SK-N-SH (cell line): ENCODE measurements at regions not wholly inside any gene's neighbourhood (a gene's known extent, or its start where the extent isn't known, plus 50 kb on each side); places are given as distances from the start of the nearest gene placed in this dataset.

Experiments
- CTCF ChIA-PET: fragments of 300-600, 350-600 bp; formaldehyde crosslinking; extraction: SDS; loops from one replicate; lab custom pipeline; 2021; lab: Yijun Ruan, JAX
- POLR2A ChIA-PET: fragments of 350-600 bp; sonication (Branson Sonifier 250); formaldehyde crosslinking; extraction: SDS; loops from one replicate; lab custom pipeline; 2020; ENCODE audit warnings: antibody characterized with exemption, inconsistent platforms; lab: Yijun Ruan, JAX
- DNase-seq: peaks from one replicate; pipeline ENCODE4 v3.0.0; 2012
- H2AFZ ChIP-seq: fragments of 200-600 bp; sonication (generic); 2 replicates; pipeline ENCODE4 v1.8.1; 2016; ENCODE audit warnings: antibody characterized with exemption, mild to moderate bottlenecking, low read depth
- H3F3A ChIP-seq: fragments of 200-600 bp; sonication (generic); replicated peaks from 2 replicates; pipeline ENCODE3; 2016; ENCODE audit warnings: antibody characterized with exemption, mild to moderate bottlenecking; ENCODE audit not compliant: insufficient read depth
- H3K27ac ChIP-seq, 2 experiments: fragments of 200-500 bp in 1 of 2; fragments of 200-600 bp in 1 of 2; sonication (Bioruptor generic) in 1 of 2; sonication (generic), shearing (Covaris generic) in 1 of 2; 2 replicates each; pipeline versions ENCODE4 v1.5.1 to v1.6.1; 2014 to 2016; ENCODE audit warnings: low read depth in 2 of 2, inconsistent platforms in 1 of 2, low read length in 1 of 2, mild to moderate bottlenecking in 1 of 2, mixed read lengths in 1 of 2
- H3K27me3 ChIP-seq: fragments of 200-600 bp; sonication (generic), shearing (Covaris generic); 2 replicates; pipeline ENCODE4 v1.6.1; 2016; ENCODE audit warnings: mixed run types; ENCODE audit not compliant: insufficient read depth
- H3K36me3 ChIP-seq, 2 experiments: fragments of 200-500 bp in 1 of 2; fragments of 200-600 bp in 1 of 2; sonication (Bioruptor generic) in 1 of 2; sonication (generic) in 1 of 2; replicated peaks in 1 of 2; 2 replicates each; pipeline versions ENCODE3 to v1.5.1; 2014 to 2016; ENCODE audit warnings: low read length in 1 of 2, mild to moderate bottlenecking in 1 of 2; ENCODE audit not compliant: insufficient read depth in 2 of 2, control insufficient read depth in 1 of 2
- H3K4me1 ChIP-seq, 2 experiments: fragments of 200-500 bp in 1 of 2; fragments of 200-600 bp in 1 of 2; sonication (Bioruptor generic) in 1 of 2; sonication (generic), shearing (Covaris generic) in 1 of 2; 2 replicates each; pipeline versions ENCODE4 v1.5.1 to v1.6.1; 2014 to 2016; ENCODE audit warnings: low read depth in 1 of 2, low read length in 1 of 2, mixed run types in 1 of 2; ENCODE audit not compliant: insufficient read depth in 2 of 2, control insufficient read depth in 1 of 2
- H3K4me2 ChIP-seq: fragments of 200-600 bp; sonication (generic), shearing (Covaris generic); 2 replicates; pipeline ENCODE4 v1.6.1; 2017; ENCODE audit warnings: mixed run types
- H3K4me3 ChIP-seq, 2 experiments: fragments of 200-500 bp in 1 of 2; fragments of 200-600 bp in 1 of 2; sonication (Bioruptor generic) in 1 of 2; sonication (generic), shearing (Covaris generic) in 1 of 2; 2 replicates each; pipeline versions ENCODE4 v1.5.1 to v1.8.1; 2014 to 2016; ENCODE audit warnings: low read depth in 2 of 2, inconsistent platforms in 1 of 2, low read length in 1 of 2, mild to moderate bottlenecking in 1 of 2, mixed read lengths in 1 of 2, moderate library complexity in 1 of 2
- H3K79me2 ChIP-seq: fragments of 200-600 bp; sonication (generic); 2 replicates; pipeline ENCODE4 v1.8.1; 2017; ENCODE audit warnings: mild to moderate bottlenecking; ENCODE audit not compliant: insufficient read depth
- H3K9ac ChIP-seq: fragments of 200-600 bp; sonication (generic); 2 replicates; pipeline ENCODE4 v1.6.1; 2017; ENCODE audit warnings: mixed run types
- H3K9me2 ChIP-seq: fragments of 200-600 bp; sonication (generic); 2 replicates; pipeline ENCODE4 v1.6.1; 2017; ENCODE audit warnings: mixed run types
- H3K9me3 ChIP-seq: fragments of 200-600 bp; sonication (generic); 2 replicates; pipeline ENCODE4 v1.6.1; 2017; ENCODE audit warnings: mixed run types, mild to moderate bottlenecking, moderate library complexity
- H4K20me1 ChIP-seq: fragments of 200-600 bp; sonication (generic); 2 replicates; pipeline ENCODE4 v1.6.1; 2017; ENCODE audit warnings: mild to moderate bottlenecking, mixed run types; ENCODE audit not compliant: insufficient read depth
- FOXM1 ChIP-seq: IDR thresholded peaks from 2 replicates; pipeline ENCODE4 v1.4.0; 2012; ENCODE audit warnings: low read depth, mild to moderate bottlenecking
- GATA2 ChIP-seq: sonication (generic); formaldehyde crosslinking; IDR thresholded peaks from 2 replicates; pipeline ENCODE4 v1.5.0; 2020; ENCODE audit warnings: mild to moderate bottlenecking, missing genetic modification reagents
- MEF2A ChIP-seq: IDR thresholded peaks from 2 replicates; pipeline ENCODE4 v1.4.0; 2012; ENCODE audit warnings: low read depth, borderline replicate concordance
- NRF1 ChIP-seq: IDR thresholded peaks from 2 replicates; pipeline ENCODE4 v1.6.1; 2012; ENCODE audit warnings: low read depth, mild to moderate bottlenecking, low read length
- TAF1 ChIP-seq: IDR thresholded peaks from 2 replicates; pipeline ENCODE4 v1.6.1; 2012; ENCODE audit warnings: low read depth, mild to moderate bottlenecking, low read length, moderate library complexity, borderline replicate concordance
- TCF12 ChIP-seq: IDR thresholded peaks from 2 replicates; pipeline ENCODE4 v1.4.0; 2012
- WGBS: methylation state at CpG from one replicate; pipeline ENCODE4 v1.1.6; 2017; ENCODE audit warnings: low lambda C conversion rate; 5-methylcytosine and 5-hydroxymethylcytosine counted together
- TF ChIP-seq, protein P1 (sequence below): fragments of 200-600 bp; sonication (generic); IDR thresholded peaks from 2 replicates; pipeline ENCODE4 v1.6.1; 2017; ENCODE audit warnings: antibody characterized with exemption, mild to moderate bottlenecking, moderate library complexity
- TF ChIP-seq, protein P2 (sequence below): IDR thresholded peaks from 2 replicates; pipeline ENCODE4 v1.4.0; 2012; ENCODE audit warnings: low read depth, borderline replicate concordance
- TF ChIP-seq, protein P3 (sequence below): IDR thresholded peaks from 2 replicates; pipeline ENCODE4 v1.4.0; 2012; ENCODE audit warnings: low read depth

DNA sequence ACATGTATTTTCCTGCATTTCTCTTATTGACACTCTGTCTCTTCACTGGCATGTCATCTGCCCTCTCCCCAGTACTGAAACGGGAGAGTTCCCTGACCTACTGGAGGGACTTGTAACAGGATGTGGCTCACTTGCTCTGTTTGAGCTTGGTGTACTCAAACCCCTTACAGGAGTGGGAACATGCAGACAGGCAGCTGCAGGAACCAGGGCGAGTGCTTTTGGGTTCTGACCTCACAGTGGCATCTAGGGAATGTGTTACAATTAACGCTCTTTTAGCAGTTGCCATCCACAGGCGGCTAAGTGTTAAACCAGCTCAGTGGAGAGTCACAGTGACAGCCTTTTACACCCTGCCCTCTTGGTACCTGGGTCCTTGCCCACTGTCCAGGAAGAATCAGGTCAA is 300.3 kb upstream of the GRAMD2B start (continued):
- TF ChIP-seq, protein P1, sequence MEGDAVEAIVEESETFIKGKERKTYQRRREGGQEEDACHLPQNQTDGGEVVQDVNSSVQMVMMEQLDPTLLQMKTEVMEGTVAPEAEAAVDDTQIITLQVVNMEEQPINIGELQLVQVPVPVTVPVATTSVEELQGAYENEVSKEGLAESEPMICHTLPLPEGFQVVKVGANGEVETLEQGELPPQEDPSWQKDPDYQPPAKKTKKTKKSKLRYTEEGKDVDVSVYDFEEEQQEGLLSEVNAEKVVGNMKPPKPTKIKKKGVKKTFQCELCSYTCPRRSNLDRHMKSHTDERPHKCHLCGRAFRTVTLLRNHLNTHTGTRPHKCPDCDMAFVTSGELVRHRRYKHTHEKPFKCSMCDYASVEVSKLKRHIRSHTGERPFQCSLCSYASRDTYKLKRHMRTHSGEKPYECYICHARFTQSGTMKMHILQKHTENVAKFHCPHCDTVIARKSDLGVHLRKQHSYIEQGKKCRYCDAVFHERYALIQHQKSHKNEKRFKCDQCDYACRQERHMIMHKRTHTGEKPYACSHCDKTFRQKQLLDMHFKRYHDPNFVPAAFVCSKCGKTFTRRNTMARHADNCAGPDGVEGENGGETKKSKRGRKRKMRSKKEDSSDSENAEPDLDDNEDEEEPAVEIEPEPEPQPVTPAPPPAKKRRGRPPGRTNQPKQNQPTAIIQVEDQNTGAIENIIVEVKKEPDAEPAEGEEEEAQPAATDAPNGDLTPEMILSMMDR, result no peak
- TF ChIP-seq TAF1 (no peak), GATA2 (CRISPR knock-in tag) (no peak)

DNA sequence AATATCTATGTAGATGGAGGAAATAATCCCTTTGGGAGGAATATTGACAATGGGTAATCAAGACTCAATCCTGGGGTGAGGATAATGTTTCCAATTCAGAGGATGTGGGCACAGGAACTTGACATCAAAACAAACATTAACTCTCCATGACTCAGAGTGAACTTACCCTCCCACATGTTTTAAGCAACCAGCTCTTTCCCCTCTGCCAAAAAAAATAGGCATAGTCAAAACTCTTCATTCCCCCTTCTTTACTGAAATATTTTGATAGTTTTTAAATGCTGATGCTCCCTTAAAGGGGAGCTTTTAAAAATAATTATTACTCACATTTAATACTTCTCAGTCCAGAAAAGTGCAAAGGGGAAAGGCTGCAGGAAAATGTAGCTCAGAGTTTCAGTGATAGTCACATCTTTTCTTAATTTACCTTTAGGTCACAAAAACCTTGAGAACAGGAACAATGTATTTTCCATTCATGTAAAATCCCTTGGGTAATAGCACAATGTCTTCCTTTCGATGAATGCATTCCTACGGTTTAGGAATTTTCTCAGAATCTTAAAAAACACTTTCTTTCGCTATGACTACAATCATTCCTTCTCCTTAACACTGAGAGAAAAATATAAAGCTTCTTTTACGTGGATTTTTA is 298.4 kb upstream of the GRAMD2B start:
- Histone ChIP-seq H3K9me2 (no peaks in the 10 kb centered on the region; the same call in 1 of the 2 replicates), H3K79me2 (no peaks in the 10 kb centered on the region), H3K9me3 (no peaks in the 10 kb centered on the region), H3K27ac (peak overlapping the region; percentile 22 to 39; a peak in 3 of 4 replicates), H4K20me1 (no peaks in the 10 kb centered on the region), H3K4me3 (no peak overlapping the region), H3K9ac (no peak overlapping the region), H3K27me3 (no peaks in the 10 kb centered on the region), H3K36me3 (no peaks in the 10 kb centered on the region), H3F3A (no peaks in the 10 kb centered on the region), H3K4me2 (peak overlapping the region; percentile 41; the same call in 1 of the 2 replicates), H3K4me1 (peaks cover 0 to 14% of the 10 kb centered on the region in 2 experiments; a peak in 3 of 4 replicates), H2AFZ (no peak overlapping the region)
- CTCF ChIA-PET, result interaction anchor here (1.5 to 1.6 kb wide), 2 partner anchors 9 to 13 kb away, joined by 3 read pairs; no protein-coding TSS in a partner anchor
- POLR2A ChIA-PET, result no interaction called here
- TF ChIP-seq, protein P1, result no peak
- peak; percentile 11; the same call in 1 of the 2 replicates for TF ChIP-seq TCF12
- no peak for DNase-seq
- 69% methylated on average over 4 of the region's 4 CpGs for WGBS

DNA sequence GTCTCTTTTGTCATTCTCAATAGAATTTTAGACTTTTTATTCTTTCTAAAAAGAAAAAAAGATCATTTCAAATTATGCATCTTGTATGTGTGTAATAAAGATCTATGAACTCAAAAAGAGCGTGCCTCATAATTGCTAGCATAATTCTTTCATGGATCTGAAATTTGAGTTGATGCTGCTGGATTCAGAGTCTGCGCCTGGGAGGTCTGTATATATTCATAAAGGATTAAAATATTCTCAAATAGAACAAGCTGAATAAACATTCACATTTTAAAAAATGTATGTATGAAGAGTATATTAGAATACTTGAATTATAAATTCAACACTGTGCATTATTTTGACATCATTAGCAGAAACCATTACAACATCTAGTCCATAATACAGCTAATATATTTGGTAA is 297.8 kb upstream of the GRAMD2B start:
- H3F3A ChIP-seq, result no peaks in the 10 kb centered on the region
- peak overlapping the region; percentile 41; the same call in 1 of the 2 replicates for H3K4me2 ChIP-seq
- H3K9me3 ChIP-seq, result no peaks in the 10 kb centered on the region
- no peak overlapping the region for H3K27ac ChIP-seq
- no peaks in the 10 kb centered on the region for H3K27me3 ChIP-seq
- H4K20me1 ChIP-seq, result no peaks in the 10 kb centered on the region
- no peak overlapping the region for H2AFZ ChIP-seq
- no peak overlapping the region for H3K4me3 ChIP-seq
- H3K9ac ChIP-seq, result no peak overlapping the region
- 87% methylated on average over 2 of the region's 2 CpGs for WGBS
- H3K79me2 ChIP-seq, result no peaks in the 10 kb centered on the region
- no peak for TF ChIP-seq FOXM1
- TF ChIP-seq MEF2A, result no peak
- TF ChIP-seq, protein P2, sequence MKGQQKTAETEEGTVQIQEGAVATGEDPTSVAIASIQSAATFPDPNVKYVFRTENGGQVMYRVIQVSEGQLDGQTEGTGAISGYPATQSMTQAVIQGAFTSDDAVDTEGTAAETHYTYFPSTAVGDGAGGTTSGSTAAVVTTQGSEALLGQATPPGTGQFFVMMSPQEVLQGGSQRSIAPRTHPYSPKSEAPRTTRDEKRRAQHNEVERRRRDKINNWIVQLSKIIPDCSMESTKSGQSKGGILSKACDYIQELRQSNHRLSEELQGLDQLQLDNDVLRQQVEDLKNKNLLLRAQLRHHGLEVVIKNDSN, result no peak
- no peak for TF ChIP-seq NRF1
- TF ChIP-seq, protein P3, sequence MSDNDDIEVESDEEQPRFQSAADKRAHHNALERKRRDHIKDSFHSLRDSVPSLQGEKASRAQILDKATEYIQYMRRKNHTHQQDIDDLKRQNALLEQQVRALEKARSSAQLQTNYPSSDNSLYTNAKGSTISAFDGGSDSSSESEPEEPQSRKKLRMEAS, result no peak
- POLR2A ChIA-PET, result no interaction called here
- H3K9me2 ChIP-seq, result no peaks in the 10 kb centered on the region; the same call in 1 of the 2 replicates
- peaks cover 0 to 14% of the 10 kb centered on the region in 2 experiments; a peak in 3 of 4 replicates for H3K4me1 ChIP-seq
- CTCF ChIA-PET, result interaction anchor here (1.5 to 1.6 kb wide), 2 partner anchors 9 to 13 kb away, joined by 3 read pairs; no protein-coding TSS in a partner anchor
- H3K36me3 ChIP-seq, result no peaks in the 10 kb centered on the region
- DNase-seq, result no peak
